HUDEP-2 (cell line): ENCODE measurements at regions not wholly inside any gene's neighbourhood (a gene's known extent, or its start where the extent isn't known, plus 50 kb on each side); places are given as distances from the start of the nearest gene placed in this dataset.
A peak's percentile ranks its signal among the peaks of the same experiment; 100 is the strongest.

Source experiments
- DNase-seq, 76 experiments: peaks; one replicate each; lab custom pipeline; 2025; ENCODE audit not compliant: unreplicated experiment in 76 of 76; lab: John Stamatoyannopoulos, UW

DNA sequence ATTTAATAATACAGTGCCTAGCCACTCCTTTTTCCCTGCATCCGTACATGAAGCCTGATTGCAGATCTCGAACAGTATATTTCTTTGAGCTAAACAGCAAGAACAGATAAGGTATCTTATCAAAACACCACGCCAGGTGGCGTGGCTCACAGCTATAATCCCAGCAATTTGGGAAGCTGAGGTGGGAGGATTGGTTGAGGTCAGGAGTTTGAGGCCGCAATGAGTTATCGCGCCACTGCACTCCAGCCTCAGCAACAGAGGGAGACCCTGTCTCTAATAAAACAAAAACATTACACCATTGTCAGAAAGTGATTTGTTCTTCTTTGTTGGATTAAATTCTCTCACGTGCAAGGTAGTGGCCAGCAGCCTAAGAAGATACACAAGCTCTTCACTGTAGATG, 291.2 kb upstream of the DMRT1 start:
- DNase-seq = no peak

GRCh38 chr9:551986-552929, 289.2 kb upstream of the DMRT1 start:
- no peak for DNase-seq

DNA sequence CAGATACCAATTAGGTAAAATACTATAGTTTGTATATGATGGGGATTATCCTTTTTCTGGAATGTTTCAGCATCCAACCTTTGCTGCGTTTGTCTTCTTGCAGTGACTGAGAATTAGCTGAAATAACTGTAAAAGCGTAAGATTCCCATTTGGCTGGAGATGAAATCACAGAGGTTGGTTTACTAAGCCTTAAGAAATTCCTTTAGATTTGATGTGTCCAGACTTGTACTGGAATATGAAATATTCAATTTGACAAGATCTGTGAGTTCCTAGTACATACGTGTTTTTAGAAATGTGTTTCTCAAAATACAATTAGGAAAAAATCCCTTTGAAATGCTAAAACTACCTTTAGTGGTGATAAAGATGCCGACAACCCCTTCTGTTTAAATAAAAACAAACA, 286.0 kb upstream of the DMRT1 start:
- no peak for DNase-seq

DNA sequence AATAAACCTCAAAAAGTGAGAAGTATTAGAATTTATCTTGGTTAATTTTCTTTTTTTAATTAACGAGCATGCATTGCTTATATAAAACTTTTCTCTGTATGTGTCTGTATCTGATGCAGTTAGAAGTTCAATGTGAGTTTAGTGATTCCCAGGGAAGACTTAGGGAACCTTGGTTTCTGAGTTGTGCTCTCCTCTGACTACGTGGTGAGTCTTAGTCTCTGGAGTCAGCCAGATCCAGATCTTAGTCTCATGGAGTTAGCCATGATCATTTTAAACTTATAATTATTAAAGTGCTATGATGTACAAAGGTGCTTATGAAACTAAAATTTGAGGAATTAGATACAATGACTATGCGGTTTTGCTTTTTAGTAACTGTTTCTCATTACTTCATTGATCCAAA, 285.3 kb upstream of the DMRT1 start:
- DNase-seq = no peak

GRCh38 chr9:556675-557074, 284.8 kb upstream of the DMRT1 start:
- no peak for DNase-seq

GRCh38 chr9:557601-558201, 283.8 kb upstream of the DMRT1 start:
- no peak for DNase-seq

- DNase-seq = no peak
Observed at GRCh38 chr9:561427-561826, 280.1 kb upstream of the DMRT1 start.

- DNase-seq = no peak
Observed at GRCh38 chr9:563200-563599, 278.3 kb upstream of the DMRT1 start.

DNA sequence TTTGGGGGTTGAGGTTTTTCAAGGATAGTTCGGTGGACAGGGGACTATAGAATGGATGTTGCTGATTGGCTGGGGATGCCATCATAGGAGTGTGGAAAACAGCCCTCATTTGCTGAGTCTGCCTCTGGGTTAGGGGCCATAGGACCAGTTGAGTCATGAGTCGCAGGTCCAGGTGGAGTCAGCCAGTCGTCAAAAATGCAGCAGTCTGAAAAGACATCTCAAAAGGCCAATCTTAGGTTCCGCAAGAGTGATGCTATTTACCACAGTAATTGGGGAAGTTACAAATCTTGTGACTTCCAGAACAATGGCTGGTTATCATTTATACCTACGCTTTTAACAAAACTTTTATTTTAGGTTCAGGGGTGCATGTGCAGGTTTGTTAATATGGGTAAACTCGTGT, 276.0 kb upstream of the DMRT1 start:
- no peak for DNase-seq

- DNase-seq = no peak
Observed at GRCh38 chr9:567128-567746, 274.3 kb upstream of the DMRT1 start.

DNA sequence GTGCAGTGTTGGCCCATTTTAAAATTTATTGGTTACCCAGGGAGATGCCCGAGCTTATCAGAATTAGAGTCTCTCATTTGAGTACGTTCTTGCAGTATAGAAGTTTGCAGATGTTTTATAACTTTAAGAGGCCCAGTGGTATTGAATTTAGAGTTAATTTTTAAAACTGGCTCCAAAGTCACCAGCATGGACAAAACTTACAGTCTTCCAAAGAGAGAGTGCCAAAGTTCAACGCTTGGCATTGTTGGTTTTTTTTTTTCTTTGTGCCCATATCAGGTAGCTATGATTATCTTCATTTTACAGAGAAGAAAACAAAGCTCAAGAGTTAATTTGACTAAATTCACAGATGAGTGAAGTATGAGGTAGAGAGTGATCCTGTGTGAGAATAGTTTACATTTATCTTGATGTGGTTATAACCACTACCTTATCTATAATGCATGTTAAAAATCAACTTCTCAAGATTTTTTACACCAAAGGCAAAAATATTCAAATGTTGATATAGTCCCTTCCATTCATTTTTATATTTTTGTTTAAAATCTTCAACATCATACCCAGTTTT, 273.7 kb upstream of the DMRT1 start:
- no peak for DNase-seq

- DNase-seq = no peak
Observed at GRCh38 chr9:569296-569695, 272.2 kb upstream of the DMRT1 start.

DNA sequence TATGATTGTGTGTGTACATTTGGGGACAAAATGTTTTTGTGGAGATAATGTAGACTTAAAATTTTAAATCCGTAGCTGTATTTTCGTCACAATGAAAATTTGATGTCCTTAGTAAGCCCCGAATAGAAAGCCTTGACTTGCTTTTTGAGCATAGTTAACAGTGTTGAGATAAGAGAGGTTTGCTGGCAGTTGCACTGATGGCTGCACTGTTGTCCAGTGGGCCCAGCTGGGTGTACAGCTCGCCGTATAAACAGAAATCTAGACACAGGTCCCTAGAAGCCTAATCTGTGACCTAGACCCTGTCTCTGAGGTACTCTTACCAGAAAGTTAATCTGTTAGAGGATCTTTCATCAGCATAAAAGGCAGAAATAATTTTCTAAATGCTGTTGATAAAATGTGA, 271.3 kb upstream of the DMRT1 start:
- no peak for DNase-seq

DNA sequence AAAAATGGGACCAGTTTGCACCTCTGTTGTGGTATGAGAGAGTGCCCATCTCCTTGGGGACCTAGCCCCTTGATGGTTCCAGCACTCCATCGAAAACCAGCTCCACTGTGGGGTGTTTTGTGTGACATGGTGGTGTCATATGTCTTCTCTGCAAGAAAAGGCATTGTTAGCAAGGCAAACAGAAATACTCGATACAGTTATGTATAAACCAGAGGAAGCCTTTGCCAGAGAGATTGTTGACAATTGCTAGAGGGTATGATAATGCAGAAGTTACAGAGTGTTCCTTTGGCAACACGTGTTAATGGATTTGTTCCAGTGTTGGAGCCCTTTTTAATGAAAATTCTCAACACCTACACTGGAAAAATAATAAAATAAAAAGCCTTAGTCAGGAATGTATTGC, 270.4 kb upstream of the DMRT1 start:
- DNase-seq = no peak

GRCh38 chr9:571741-572140, 269.8 kb upstream of the DMRT1 start:
- DNase-seq = no peak

GRCh38 chr9:573691-574410, 267.6 kb upstream of the DMRT1 start:
- DNase-seq = no peak

DNA sequence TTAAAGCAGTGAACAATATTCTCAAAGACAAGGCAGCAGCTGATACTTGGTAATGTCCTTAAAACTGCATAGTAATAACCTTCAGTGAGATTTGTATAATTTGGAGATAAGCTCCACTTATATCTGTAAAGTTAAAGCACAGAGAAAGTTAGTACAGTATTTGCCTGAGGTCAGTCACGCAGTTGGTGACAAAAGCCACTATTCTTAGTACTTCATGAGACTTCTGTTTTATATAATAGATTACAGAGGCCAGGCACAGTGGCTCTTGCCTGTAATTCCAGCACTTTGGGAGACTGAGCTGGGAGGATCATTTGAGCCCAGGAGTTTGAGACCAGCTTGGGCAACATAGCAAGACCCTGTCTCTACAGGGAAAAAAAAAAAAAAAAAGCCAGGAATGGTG, 266.4 kb upstream of the DMRT1 start:
- no peak for DNase-seq

DNA sequence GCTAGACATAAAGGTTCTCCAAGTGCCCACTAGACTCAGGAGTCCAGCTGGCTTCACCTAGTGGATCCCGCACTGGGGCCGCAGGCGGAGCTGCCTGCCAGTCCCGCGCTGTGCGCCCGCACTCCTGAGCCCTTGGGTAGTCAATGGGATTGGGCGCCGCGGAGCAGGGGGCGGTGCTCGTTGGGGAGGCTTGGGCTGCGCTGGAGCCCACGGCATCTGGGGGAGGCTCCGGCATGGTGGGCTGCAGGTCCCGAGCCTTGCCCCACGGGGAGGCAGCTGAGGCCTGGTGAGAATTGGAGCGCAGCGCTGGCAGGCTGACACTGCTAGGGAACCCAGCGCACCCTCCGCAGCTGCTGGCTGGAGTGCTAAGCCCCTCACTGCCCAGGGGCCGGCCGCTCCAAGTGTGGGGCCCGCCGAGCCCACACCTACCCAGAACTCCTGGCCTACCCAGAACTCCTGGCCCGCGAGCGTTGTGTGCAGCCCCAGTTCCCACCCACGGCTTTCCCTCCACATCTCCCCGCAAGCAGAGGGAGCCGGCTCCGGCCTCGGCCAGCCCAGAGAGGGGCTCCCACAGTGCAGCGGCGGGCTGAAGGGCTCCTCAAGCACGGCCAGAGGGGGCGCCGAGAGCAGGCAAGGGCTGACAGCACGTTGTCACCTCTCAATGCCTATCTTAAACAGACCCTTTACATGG, 260.7 kb upstream of the DMRT1 start:
- no peak for DNase-seq

- peak in 9 of 76 experiments; percentile 4 to 28 (median 9) for DNase-seq
Observed at GRCh38 chr9:581673-582497, 259.6 kb upstream of the DMRT1 start.
